ENCODE measurements at regions not wholly inside any gene's neighbourhood (a gene's known extent, or its start where the extent isn't known, plus 50 kb on each side); places are given as distances from the start of the nearest gene placed in this dataset.
"Not testable (repeated sequence)": the region's sequence is repeated elsewhere in the genome, so short reads cannot be mapped to it uniquely, and the experiment has no call there.

- DNase-seq = no peak
Observed at GRCh38 chr3:102037791-102038190, 188.5 kb downstream of the NFKBIZ start.

GRCh38 chr3:102038477-102039142, 189.3 kb downstream of the NFKBIZ start:
- DNase-seq = no peak

GRCh38 chr3:102040144-102040543, 190.8 kb downstream of the NFKBIZ start:
- DNase-seq = not testable (repeated sequence)

GRCh38 chr3:102053375-102053989, 204.2 kb downstream of the NFKBIZ start:
- DNase-seq = no peak

GRCh38 chr3:102054543-102055080, 205.3 kb downstream of the NFKBIZ start:
- DNase-seq = no peak

GRCh38 chr3:102057781-102058421, 208.6 kb downstream of the NFKBIZ start:
- DNase-seq = peak; percentile 12

- no peak for DNase-seq
Observed at GRCh38 chr3:102059145-102059943, 210.0 kb downstream of the NFKBIZ start.

GRCh38 chr3:102060814-102061213, 211.5 kb downstream of the NFKBIZ start:
- no peak for DNase-seq

- no peak for DNase-seq
Observed at GRCh38 chr3:102063572-102063971, 214.3 kb downstream of the NFKBIZ start.

- no peak for DNase-seq
Observed at GRCh38 chr3:102066470-102066869, 217.2 kb downstream of the NFKBIZ start.

- no peak for DNase-seq
Observed at GRCh38 chr3:102068327-102068726, 219.0 kb downstream of the NFKBIZ start.

- no peak for DNase-seq
Observed at GRCh38 chr3:102068736-102069135, 219.4 kb downstream of the NFKBIZ start.

- no peak for DNase-seq
Observed at GRCh38 chr3:102069211-102069662, 219.9 kb downstream of the NFKBIZ start.

GRCh38 chr3:102074946-102075345, 225.6 kb downstream of the NFKBIZ start:
- no peak for DNase-seq

- no peak for DNase-seq
Observed at GRCh38 chr3:102078401-102078800, 229.1 kb downstream of the NFKBIZ start.

- DNase-seq = no peak
Observed at GRCh38 chr3:102078854-102079808, 229.8 kb downstream of the NFKBIZ start.

GRCh38 chr3:102079809-102080197, 230.5 kb downstream of the NFKBIZ start:
- DNase-seq = no peak

GRCh38 chr3:102081572-102082289, 232.4 kb downstream of the NFKBIZ start:
- no peak for DNase-seq

- no peak for DNase-seq
Observed at GRCh38 chr3:102083473-102083872, 234.2 kb downstream of the NFKBIZ start.

- DNase-seq = no peak
Observed at GRCh38 chr3:102084006-102084405, 234.7 kb downstream of the NFKBIZ start.

- no peak for DNase-seq
Observed at GRCh38 chr3:102084704-102085103, 235.4 kb downstream of the NFKBIZ start.
